Liver (tissue), 8 donors: ENCODE measurements at regions not wholly inside any gene's neighbourhood (a gene's known extent, or its start where the extent isn't known, plus 50 kb on each side); places are given as distances from the start of the nearest gene placed in this dataset.

Experiments
- DNase-seq: peaks from one replicate; pipeline ENCODE4 v3.0.0-alpha.2; 2017; ENCODE audit warnings: low spot score
- H3K27ac ChIP-seq, 2 donors: one replicate each; pipeline ENCODE4 v1.7.0; 2013; ENCODE audit warnings: inconsistent platforms in 2 of 2, low read length in 2 of 2, control low read depth in 1 of 2, low read depth in 1 of 2, mild to moderate bottlenecking in 1 of 2
- H3K27me3 ChIP-seq, 4 donors: one replicate each; pipeline versions ENCODE4 v1.6.1 to v1.7.0; 2013; ENCODE audit warnings: low read length in 3 of 4, inconsistent platforms in 1 of 4, mild to moderate bottlenecking in 1 of 4, moderate library complexity in 1 of 4; ENCODE audit not compliant: control insufficient read depth in 4 of 4, insufficient read depth in 4 of 4
- H3K36me3 ChIP-seq, 4 donors: one replicate each; pipeline versions ENCODE4 v1.6.1 to v1.7.0; 2013; ENCODE audit warnings: low read length in 3 of 4, mild to moderate bottlenecking in 3 of 4, low read depth in 1 of 4, moderate library complexity in 1 of 4; ENCODE audit not compliant: control insufficient read depth in 4 of 4, insufficient read depth in 3 of 4
- H3K4me1 ChIP-seq, 4 donors: one replicate each; pipeline versions ENCODE4 v1.6.1 to v1.7.0; 2013; ENCODE audit warnings: low read length in 3 of 4, mild to moderate bottlenecking in 3 of 4, moderate library complexity in 1 of 4; ENCODE audit not compliant: control insufficient read depth in 4 of 4, insufficient read depth in 4 of 4
- H3K4me3 ChIP-seq, 3 donors: one replicate each; pipeline versions ENCODE4 v1.6.1 to v1.7.0; 2013; ENCODE audit warnings: low read length in 3 of 3, control low read depth in 1 of 3, low read depth in 1 of 3, mild to moderate bottlenecking in 1 of 3
- H3K9ac ChIP-seq, 2 donors: one replicate each; pipeline ENCODE4 v1.7.0; 2013; ENCODE audit warnings: low read length in 2 of 2, mild to moderate bottlenecking in 2 of 2, moderate library complexity in 2 of 2, control low read depth in 1 of 2, low read depth in 1 of 2
- H3K9me3 ChIP-seq, 4 donors: one replicate each; pipeline versions ENCODE4 v1.6.1 to v1.7.0; 2013; ENCODE audit warnings: low read length in 3 of 4; ENCODE audit not compliant: control insufficient read depth in 4 of 4
- ATF3 ChIP-seq: IDR thresholded peaks from 2 replicates; pipeline ENCODE4 v1.6.1; 2016; ENCODE audit warnings: antibody characterized with exemption
- CTCF ChIP-seq: fragments of 150-350 bp; IDR thresholded peaks from 2 replicates; pipeline ENCODE4 v1.5.1; 2017; ENCODE audit warnings: improper control_type of control experiment, low read depth, low read length; ENCODE audit not compliant: missing input control
- EGR1 ChIP-seq, 2 donors: IDR thresholded peaks; 2 replicates each; pipeline ENCODE4 v1.6.1; 2016 to 2018; ENCODE audit warnings: antibody characterized with exemption in 2 of 2, low read depth in 2 of 2
- FOXA1 ChIP-seq: IDR thresholded peaks from 2 replicates; pipeline ENCODE4 v1.6.1; 2016; ENCODE audit warnings: antibody characterized with exemption
- FOXA2 ChIP-seq: IDR thresholded peaks from 2 replicates; pipeline ENCODE4 v1.6.1; 2016; ENCODE audit warnings: antibody characterized with exemption
- GABPA ChIP-seq, 2 donors: IDR thresholded peaks in 1 of 2; conservative IDR thresholded peaks in 1 of 2; 2 replicates each; pipeline ENCODE4 v1.6.1; 2016; ENCODE audit warnings: antibody characterized with exemption in 2 of 2, mild to moderate bottlenecking in 1 of 2, moderate library complexity in 1 of 2
- HNF4A ChIP-seq, 2 donors: conservative IDR thresholded peaks; 2 replicates each; pipeline ENCODE4 v1.6.1; 2016; ENCODE audit warnings: antibody characterized with exemption in 2 of 2, mild to moderate bottlenecking in 2 of 2
- HNF4G ChIP-seq: IDR thresholded peaks from 2 replicates; pipeline ENCODE4 v1.6.1; 2016; ENCODE audit warnings: antibody characterized with exemption
- JUND ChIP-seq, 2 donors: IDR thresholded peaks; 2 replicates each; pipeline ENCODE4 v1.6.1; 2016; ENCODE audit warnings: antibody characterized with exemption in 2 of 2
- NR2F2 ChIP-seq: IDR thresholded peaks from 2 replicates; pipeline ENCODE4 v1.6.1; 2016; ENCODE audit warnings: antibody characterized with exemption
- RAD21 ChIP-seq, 2 donors: IDR thresholded peaks; 2 replicates each; pipeline ENCODE4 v1.6.1; 2016; ENCODE audit warnings: antibody characterized with exemption in 2 of 2, mild to moderate bottlenecking in 2 of 2
- REST ChIP-seq: IDR thresholded peaks from 2 replicates; pipeline ENCODE4 v1.6.1; 2016; ENCODE audit warnings: antibody characterized with exemption, mild to moderate bottlenecking
- RXRA ChIP-seq, 2 donors: IDR thresholded peaks; 2 replicates each; pipeline ENCODE4 v1.6.1; 2017 to 2018; ENCODE audit warnings: antibody characterized with exemption in 2 of 2, mild to moderate bottlenecking in 1 of 2
- SP1 ChIP-seq: IDR thresholded peaks from 2 replicates; pipeline ENCODE4 v1.6.1; 2018; ENCODE audit warnings: antibody characterized with exemption, mild to moderate bottlenecking
- TAF1 ChIP-seq: conservative IDR thresholded peaks from 2 replicates; pipeline ENCODE4 v1.6.1; 2016; ENCODE audit warnings: antibody characterized with exemption, mild to moderate bottlenecking
- YY1 ChIP-seq: IDR thresholded peaks from 2 replicates; pipeline ENCODE4 v1.6.1; 2016; ENCODE audit warnings: antibody characterized with exemption, mild to moderate bottlenecking
- ZBTB33 ChIP-seq: IDR thresholded peaks from 2 replicates; pipeline ENCODE4 v1.6.1; 2016; ENCODE audit warnings: antibody characterized with exemption
- WGBS: extraction: QIAGEN DNeasy Blood & Tissue Kit; methylation state at CpG from one replicate; pipeline ENCODE4 v1.1.7; 2013; 5-methylcytosine and 5-hydroxymethylcytosine counted together
- donor health status: healthy.
- donor health status: healthy.
- donor health status: healthy.
- donor health status: healthy.
- donor health status: healthy.

GRCh38 chr9:2962471-2963172, 118.7 kb upstream of the PUM3 start:
- no peak overlapping the region for H3K4me3 ChIP-seq
- H3K9me3 ChIP-seq, result no peaks in the 10 kb centered on the region
- H3K27ac ChIP-seq, result no peak overlapping the region
- 77% methylated on average over 6 of the region's 6 CpGs for WGBS
- TF ChIP-seq NR2F2, result no peak
- TF ChIP-seq GABPA (IDR thresholded peaks at IDR 0.05 in 1 of 2, conservative IDR thresholded peaks at IDR 0.05 in 1 of 2), result no peak
- TF ChIP-seq CTCF, result no peak
- no peak for TF ChIP-seq TAF1
- no peak for TF ChIP-seq RXRA (IDR thresholded peaks at IDR 0.05)
- no peak for TF ChIP-seq FOXA2
- TF ChIP-seq YY1, result no peak
- no peak for TF ChIP-seq ATF3
- no peak for TF ChIP-seq HNF4A (conservative IDR thresholded peaks at IDR 0.05)
- no peak for TF ChIP-seq SP1
- TF ChIP-seq REST, result no peak
- TF ChIP-seq HNF4G, result no peak
- no peak for TF ChIP-seq EGR1 (IDR thresholded peaks at IDR 0.05; ENCODE audit: low read depth in 2 of 2)
- no peak for TF ChIP-seq JUND (IDR thresholded peaks at IDR 0.05)
- no peak for TF ChIP-seq ZBTB33
- TF ChIP-seq RAD21 (IDR thresholded peaks at IDR 0.05), result no peak
- no peak for TF ChIP-seq FOXA1
- no peaks in the 10 kb centered on the region for H3K4me1 ChIP-seq
- H3K27me3 ChIP-seq, result peaks cover 0 to 3% (median 0%) of the 10 kb centered on the region in 4 donors
- H3K9ac ChIP-seq, result no peak overlapping the region
- DNase-seq, result no peak
- H3K36me3 ChIP-seq, result no peaks in the 10 kb centered on the region
